Karpas-422 (cell line): ENCODE measurements at regions not wholly inside any gene's neighbourhood (a gene's known extent, or its start where the extent isn't known, plus 50 kb on each side); places are given as distances from the start of the nearest gene placed in this dataset.
"Not testable (repeated sequence)": the region's sequence is repeated elsewhere in the genome, so short reads cannot be mapped to it uniquely, and the experiment has no call there.

Experiments used
- DNase-seq: peaks from one replicate; pipeline ENCODE4 v3.0.0-alpha.2; 2015
- H2AFZ ChIP-seq: fragments of 200-600 bp; sonication (generic); 2 replicates; pipeline ENCODE4 v1.6.1; 2014; ENCODE audit warnings: antibody characterized with exemption, low read length, mixed read lengths
- H3K27ac ChIP-seq: fragments of 200-600 bp; sonication (generic); 2 replicates; pipeline ENCODE4 v1.5.1; 2014; ENCODE audit warnings: mild to moderate bottlenecking, low read length, moderate library complexity
- H3K27me3 ChIP-seq: fragments of 200-600 bp; sonication (generic); 2 replicates; pipeline ENCODE4 v1.6.1; 2014; ENCODE audit warnings: low read length, mixed read lengths
- H3K36me3 ChIP-seq: fragments of 200-600 bp; sonication (generic); 2 replicates; pipeline ENCODE4 v1.6.1; 2014; ENCODE audit warnings: low read length, mixed read lengths; ENCODE audit not compliant: insufficient read depth
- H3K4me1 ChIP-seq: fragments of 200-600 bp; sonication (generic); 2 replicates; pipeline ENCODE4 v1.6.1; 2014; ENCODE audit warnings: mild to moderate bottlenecking, low read length, mixed read lengths
- H3K4me2 ChIP-seq: fragments of 200-600 bp; sonication (generic); 2 replicates; pipeline ENCODE4 v1.6.1; 2014; ENCODE audit warnings: low read length, low read depth, mild to moderate bottlenecking; ENCODE audit not compliant: poor library complexity, severe bottlenecking
- H3K4me3 ChIP-seq: fragments of 200-600 bp; sonication (generic); 2 replicates; pipeline ENCODE4 v1.5.1; 2014; ENCODE audit warnings: mild to moderate bottlenecking, antibody characterized with exemption, low read length, mixed read lengths
- H3K79me2 ChIP-seq: fragments of 200-600 bp; sonication (generic); 2 replicates; pipeline ENCODE4 v1.6.1; 2014; ENCODE audit warnings: mild to moderate bottlenecking, low read length, mixed read lengths
- H3K9ac ChIP-seq: fragments of 200-600 bp; sonication (generic); 2 replicates; pipeline ENCODE4 v1.6.0; 2014; ENCODE audit warnings: low read length
- H3K9me2 ChIP-seq: fragments of 200-600 bp; sonication (generic), shearing (Covaris generic); replicated peaks from 2 replicates; pipeline ENCODE4 v1.6.0; 2014; ENCODE audit warnings: mild to moderate bottlenecking, low read length, moderate library complexity; ENCODE audit not compliant: insufficient read depth
- H3K9me3 ChIP-seq: fragments of 300-700, 200-600 bp; sonication (generic); 2 replicates; pipeline ENCODE4 v1.6.1; 2014; ENCODE audit warnings: low read length, mixed read lengths
- H4K20me1 ChIP-seq: fragments of 200-600 bp; sonication (generic); 2 replicates; pipeline ENCODE4 v1.6.1; 2014; ENCODE audit warnings: mild to moderate bottlenecking, antibody characterized with exemption, low read length, low read depth; ENCODE audit not compliant: insufficient read depth

DNA sequence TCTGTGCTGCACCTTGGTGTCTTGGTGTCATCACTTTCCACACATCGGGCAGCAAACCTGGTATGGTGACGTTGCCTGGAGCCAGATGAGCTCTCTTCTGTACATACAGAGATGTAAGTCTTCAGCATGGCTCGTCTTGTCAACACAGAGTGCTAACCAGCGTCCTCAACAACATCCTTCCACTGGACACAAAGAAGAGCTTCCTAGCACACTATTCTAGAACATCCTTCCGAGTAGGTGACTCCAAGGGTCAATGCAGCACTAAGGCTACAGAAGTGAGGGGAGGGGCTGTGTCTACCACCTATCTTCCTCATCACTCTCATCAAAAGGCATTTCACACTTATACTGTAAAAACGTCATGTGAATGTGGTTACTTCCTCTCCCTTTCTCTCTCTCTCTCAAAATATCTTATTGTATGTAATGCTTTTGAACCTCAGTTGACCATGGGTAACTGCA, 108.1 kb upstream of the SLC1A4 start:
- Histone ChIP-seq H3K4me2 (no peak overlapping the region), H3K4me1 (peaks cover 6% of the 10 kb centered on the region; the same call in 1 of the 2 replicates), H4K20me1 (no peaks in the 10 kb centered on the region), H3K9me3 (no peaks in the 10 kb centered on the region), H3K79me2 (no peaks in the 10 kb centered on the region), H3K36me3 (no peaks in the 10 kb centered on the region), H2AFZ (no peak overlapping the region), H3K9me2 (no peaks in the 10 kb centered on the region), H3K4me3 (no peak overlapping the region), H3K27ac (no peak overlapping the region), H3K27me3 (no peaks in the 10 kb centered on the region), H3K9ac (no peak overlapping the region)
- DNase-seq: no peak

DNA sequence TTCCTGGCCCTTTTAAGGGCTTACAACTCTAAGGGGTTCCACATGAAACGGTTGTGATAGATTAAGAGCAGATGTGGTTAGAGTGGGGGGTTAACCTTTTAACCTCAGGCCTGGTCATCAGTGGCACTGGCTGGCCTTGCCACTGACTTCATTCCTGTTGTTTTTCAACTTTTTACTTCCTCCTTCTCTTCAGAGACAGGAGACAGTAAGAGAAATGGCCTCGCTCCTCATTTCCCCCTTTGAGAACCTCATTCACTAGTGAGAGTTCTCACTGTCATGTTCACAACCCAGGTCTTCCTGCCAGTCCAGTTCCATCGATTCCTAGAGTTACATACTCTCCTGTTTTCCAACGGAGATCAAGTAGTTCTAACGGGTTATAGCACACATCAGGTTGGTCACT, 101.6 kb upstream of the SLC1A4 start:
- Histone ChIP-seq H3K27me3 (no peaks in the 10 kb centered on the region), H3K27ac (no peak overlapping the region), H3K9ac (no peak overlapping the region), H3K36me3 (0 out of 2 replicates have a peak, but pooled peaks cover 9% of the 10 kb centered on the region), H4K20me1 (no peaks in the 10 kb centered on the region), H3K9me3 (peaks cover 9% of the 10 kb centered on the region), H2AFZ (no peak overlapping the region), H3K4me1 (no peaks in the 10 kb centered on the region), H3K79me2 (no peaks in the 10 kb centered on the region), H3K4me2 (no peak overlapping the region), H3K4me3 (no peak overlapping the region), H3K9me2 (no peaks in the 10 kb centered on the region)
- no peak for DNase-seq

DNA sequence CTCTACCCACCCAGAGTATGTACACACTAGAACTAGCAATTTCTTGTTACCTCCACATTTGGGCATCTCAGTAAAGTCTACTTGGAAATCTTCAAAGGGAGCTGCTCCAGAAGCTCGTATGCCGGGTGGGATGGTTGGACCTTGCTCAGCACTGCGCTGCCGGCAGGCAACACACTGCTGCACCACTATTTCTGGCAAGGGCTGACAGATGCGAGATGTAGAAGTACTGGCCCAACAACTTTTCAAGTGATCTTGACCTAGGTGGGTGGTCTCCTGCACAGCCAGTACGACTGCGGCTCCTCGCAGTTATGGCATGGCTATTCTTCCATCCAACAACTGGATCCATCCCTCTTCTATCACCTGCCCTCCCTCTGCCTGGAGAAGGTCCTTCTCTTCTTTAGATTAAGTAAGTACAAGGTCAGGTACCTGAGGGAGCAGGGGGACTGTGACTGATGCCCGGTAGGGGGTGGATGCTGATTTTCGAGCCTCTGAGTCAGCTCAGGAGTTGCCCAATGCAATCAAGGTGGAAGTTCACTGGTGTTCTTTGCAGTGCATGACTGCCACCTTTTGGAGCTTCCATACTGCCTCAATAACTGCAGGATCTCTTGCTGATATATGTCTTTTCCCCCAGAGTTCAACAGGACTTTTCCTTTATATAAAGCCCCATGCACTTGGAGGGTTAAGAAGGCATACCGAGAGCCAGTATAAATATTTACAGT, 100.4 kb upstream of the SLC1A4 start:
- Histone ChIP-seq H3K36me3 (0 out of 2 replicates have a peak, but pooled peaks cover 9% of the 10 kb centered on the region), H3K4me2 (no peak overlapping the region), H4K20me1 (no peaks in the 10 kb centered on the region), H3K4me1 (no peaks in the 10 kb centered on the region), H3K27ac (no peak overlapping the region), H3K9me3 (peaks cover 9% of the 10 kb centered on the region), H3K9me2 (no peaks in the 10 kb centered on the region), H2AFZ (no peak overlapping the region), H3K9ac (no peak overlapping the region), H3K4me3 (no peak overlapping the region), H3K79me2 (no peaks in the 10 kb centered on the region), H3K27me3 (no peaks in the 10 kb centered on the region)
- no peak for DNase-seq

DNA sequence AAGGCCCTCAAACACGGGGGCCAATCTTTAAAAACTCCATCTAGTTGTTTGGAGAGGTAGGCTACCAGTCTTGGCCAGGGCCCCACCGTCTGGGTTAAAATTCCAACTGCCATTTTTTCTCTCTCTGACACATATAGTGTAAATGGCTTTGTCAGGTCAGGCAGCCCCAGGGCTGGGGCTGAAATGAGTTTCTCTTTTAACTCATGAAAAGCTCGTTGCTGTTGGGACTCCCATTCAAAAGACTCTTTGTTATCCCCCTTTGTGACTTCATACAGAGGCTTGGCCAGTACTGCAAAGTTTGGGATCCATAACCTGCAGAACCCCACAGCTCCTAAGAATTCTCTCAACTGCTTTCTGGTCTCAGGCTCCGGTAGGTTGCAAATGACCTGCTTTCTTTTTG, 99.4 kb upstream of the SLC1A4 start:
- Histone ChIP-seq H3K27me3 (no peaks in the 10 kb centered on the region), H3K79me2 (no peaks in the 10 kb centered on the region), H3K4me3 (no peak overlapping the region), H3K9me2 (no peaks in the 10 kb centered on the region), H3K36me3 (0 out of 2 replicates have a peak, but pooled peaks cover 9% of the 10 kb centered on the region), H3K9ac (no peak overlapping the region), H3K9me3 (peaks cover 9% of the 10 kb centered on the region), H3K4me1 (no peaks in the 10 kb centered on the region), H3K4me2 (no peak overlapping the region), H4K20me1 (no peaks in the 10 kb centered on the region), H2AFZ (no peak overlapping the region), H3K27ac (no peak overlapping the region)
- DNase-seq: no peak

DNA sequence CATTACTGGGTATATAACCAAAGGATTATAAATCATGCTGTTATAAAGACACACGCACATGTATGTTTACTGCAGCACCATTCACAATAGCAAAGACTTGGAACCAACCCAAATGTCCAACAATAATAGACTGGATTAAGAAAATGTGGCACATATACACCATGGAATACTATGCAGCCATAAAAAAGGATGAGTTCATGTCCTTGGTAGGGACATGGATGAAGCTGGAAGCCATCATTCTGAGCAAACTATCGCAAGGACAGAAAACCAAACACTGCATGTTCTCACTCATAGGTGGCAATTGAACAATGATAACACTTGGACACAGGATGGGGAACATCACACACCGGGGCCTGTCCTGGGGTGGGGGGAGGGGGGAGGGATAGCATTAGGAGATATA, 92.6 kb upstream of the SLC1A4 start:
- H3K79me2 ChIP-seq, H3K4me1 ChIP-seq, H3K27ac ChIP-seq, DNase-seq, H3K9ac ChIP-seq, H3K9me2 ChIP-seq, H2AFZ ChIP-seq, H4K20me1 ChIP-seq, H3K4me2 ChIP-seq, H3K9me3 ChIP-seq, H3K4me3 ChIP-seq, H3K36me3 ChIP-seq, H3K27me3 ChIP-seq: not testable (repeated sequence)

DNA sequence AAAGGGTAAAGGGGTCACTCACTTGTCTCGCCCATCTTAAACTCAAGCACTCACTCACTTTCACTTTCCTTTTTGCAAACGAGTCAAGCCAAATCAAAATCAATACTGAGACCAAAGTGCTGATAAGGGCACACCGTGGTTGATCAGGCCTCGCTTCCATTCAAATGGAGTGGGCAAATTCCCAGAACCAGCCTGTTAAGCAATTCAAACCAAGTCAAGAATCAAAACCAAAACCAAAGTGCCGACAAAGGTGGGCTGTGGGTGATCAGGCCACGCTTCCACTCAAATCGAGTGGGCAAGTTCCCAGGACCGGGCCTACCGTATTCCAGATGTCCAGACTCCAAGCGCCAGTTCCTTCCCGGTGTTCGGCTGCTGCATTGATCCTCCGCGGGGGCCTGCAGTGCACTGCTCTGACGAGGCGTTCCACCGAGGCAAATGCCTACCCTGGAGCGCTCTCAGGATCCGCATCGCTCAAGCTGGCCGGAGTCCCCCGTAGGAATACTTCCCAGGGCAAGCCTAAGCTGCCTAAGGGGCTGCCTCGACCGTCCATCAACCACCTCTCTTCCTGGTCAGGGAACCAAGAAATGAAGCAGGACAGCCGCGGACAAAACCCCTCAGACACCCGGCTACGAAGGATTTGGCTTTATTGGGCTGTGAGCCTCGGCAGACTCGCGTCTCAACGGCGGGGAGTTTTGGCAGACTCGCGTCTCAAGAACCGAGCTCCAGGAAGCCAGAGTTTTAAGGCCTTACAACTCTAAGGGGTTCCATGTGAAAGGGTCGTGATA, 89.9 kb upstream of the SLC1A4 start:
- Histone ChIP-seq H4K20me1 (no peaks in the 10 kb centered on the region), H3K27me3 (no peaks in the 10 kb centered on the region), H2AFZ (no peak overlapping the region), H3K4me3 (no peak overlapping the region), H3K9me2 (no peaks in the 10 kb centered on the region), H3K36me3 (no peaks in the 10 kb centered on the region), H3K4me1 (peaks cover under 1% of the 10 kb centered on the region), H3K4me2 (no peak overlapping the region), H3K79me2 (no peaks in the 10 kb centered on the region), H3K9me3 (no peaks in the 10 kb centered on the region), H3K27ac (no peak overlapping the region), H3K9ac (no peak overlapping the region)
- no peak for DNase-seq

DNA sequence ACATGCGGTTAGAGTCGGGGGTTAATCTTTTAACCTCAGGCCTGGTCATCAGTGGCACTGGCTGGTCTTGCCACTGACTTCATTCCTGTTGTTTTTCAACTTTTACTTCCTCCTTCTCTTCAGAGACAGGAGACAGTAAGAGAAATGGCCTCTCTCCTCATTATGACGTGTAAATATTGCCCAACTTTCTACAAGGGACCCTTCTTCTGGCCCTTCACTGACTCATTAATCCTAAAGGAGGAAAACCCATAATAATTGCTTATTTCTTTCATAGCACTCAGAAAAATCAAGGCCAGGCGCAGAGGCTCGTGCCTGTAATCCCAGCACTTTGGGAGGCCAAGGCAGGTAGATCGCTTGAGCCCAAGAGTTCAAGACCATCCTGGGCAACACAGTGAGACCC, 89.3 kb upstream of the SLC1A4 start:
- not testable (repeated sequence) for H3K4me1 ChIP-seq, H2AFZ ChIP-seq, H3K9me2 ChIP-seq, H3K27me3 ChIP-seq, H3K36me3 ChIP-seq, H3K9ac ChIP-seq, H3K27ac ChIP-seq, H3K4me3 ChIP-seq, H3K4me2 ChIP-seq, H3K9me3 ChIP-seq, H4K20me1 ChIP-seq, H3K79me2 ChIP-seq, DNase-seq

DNA sequence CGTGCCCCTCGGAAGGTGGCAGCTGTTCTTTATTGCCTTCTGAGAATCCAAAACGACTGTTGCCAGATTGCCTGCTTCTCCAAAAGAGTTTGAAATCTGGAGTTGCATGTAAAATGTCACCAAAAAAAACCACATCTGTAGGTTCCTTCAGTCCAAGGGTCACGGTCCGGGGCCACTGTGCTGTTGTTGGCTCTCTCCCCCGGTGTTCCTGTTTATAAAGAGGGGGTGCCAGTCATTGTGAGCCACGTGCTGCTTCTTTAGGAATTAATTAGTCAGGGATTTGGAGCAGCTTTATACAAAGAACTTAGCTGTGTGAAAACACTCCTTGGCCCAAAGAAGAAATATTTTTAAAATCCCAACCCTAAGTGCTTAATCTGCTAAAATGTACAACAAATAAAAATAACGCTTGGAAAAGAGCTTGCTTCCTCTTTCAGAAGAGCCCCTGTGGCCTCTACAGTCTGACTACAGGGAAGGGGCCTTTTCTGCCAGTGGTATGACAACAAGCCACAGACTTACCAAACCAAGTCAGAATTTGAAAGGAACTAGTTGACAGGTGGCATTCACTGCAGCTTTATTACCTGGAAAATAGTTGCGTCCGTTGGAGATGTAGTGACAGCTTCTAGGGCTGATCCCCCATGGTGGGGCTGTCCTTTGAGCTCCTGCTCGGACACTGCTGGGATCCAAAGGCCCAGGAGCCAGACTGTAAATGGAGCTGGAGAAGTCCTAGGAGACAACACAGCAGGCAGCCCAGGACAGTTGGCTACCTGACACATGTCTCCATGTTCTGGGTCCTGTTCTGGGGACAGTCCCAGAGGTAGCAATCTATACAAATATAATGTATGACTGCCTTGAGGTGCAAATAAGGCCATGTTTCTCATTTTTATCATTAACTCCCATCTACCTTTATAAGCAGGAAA, 84.5 kb upstream of the SLC1A4 start:
- H3K4me3 ChIP-seq: no peak overlapping the region
- no peaks in the 10 kb centered on the region for H3K36me3 ChIP-seq
- no peaks in the 10 kb centered on the region for H3K27me3 ChIP-seq
- H3K9ac ChIP-seq: no peak overlapping the region
- no peaks in the 10 kb centered on the region for H3K9me2 ChIP-seq
- H3K4me2 ChIP-seq: peak overlapping the region; percentile 1
- H4K20me1 ChIP-seq: no peaks in the 10 kb centered on the region
- H3K27ac ChIP-seq: no peak overlapping the region
- DNase-seq: no peak
- H3K4me1 ChIP-seq: peaks cover 17% of the 10 kb centered on the region
- no peaks in the 10 kb centered on the region for H3K9me3 ChIP-seq
- H2AFZ ChIP-seq: no peak overlapping the region
- H3K79me2 ChIP-seq: no peaks in the 10 kb centered on the region
